ENCODE measurements at regions not wholly inside any gene's neighbourhood (a gene's known extent, or its start where the extent isn't known, plus 50 kb on each side); places are given as distances from the start of the nearest gene placed in this dataset.

GRCh38 chr18:67876871-67877270, 360.4 kb upstream of the DSEL start:
- no peaks in the 10 kb centered on the region for H3K9me3 ChIP-seq (ENCODE audit: low read length)
- H3K4me1 ChIP-seq (ENCODE audit: insufficient read depth, low read length, severe bottlenecking): no peaks in the 10 kb centered on the region
- H3K4me2 ChIP-seq (ENCODE audit: low read length): no peak overlapping the region
- H3K36me3 ChIP-seq (ENCODE audit: insufficient read depth, low read length): no peaks in the 10 kb centered on the region
- no peak overlapping the region for H3K9ac ChIP-seq (ENCODE audit: low read length)
- no peaks in the 10 kb centered on the region for H3K27me3 ChIP-seq (ENCODE audit: insufficient read depth, low read length)
- no peak for TF ChIP-seq CTCF (IDR thresholded peaks at IDR 0.05; ENCODE audit: low read length)
- no peak for TF ChIP-seq EZH2 (IDR thresholded peaks at IDR 0.05; ENCODE audit: borderline replicate concordance, low read length)
- no peaks in the 10 kb centered on the region for H3K79me2 ChIP-seq (ENCODE audit: insufficient read depth, low read length)
- no peak overlapping the region for H3K27ac ChIP-seq (ENCODE audit: low read depth, low read length, poor library complexity, severe bottlenecking)
- no peaks in the 10 kb centered on the region for H4K20me1 ChIP-seq (ENCODE audit: insufficient read depth, low read length)
- no peak overlapping the region for H3K4me3 ChIP-seq (ENCODE audit: low read depth, low read length, poor library complexity, severe bottlenecking)
- H3F3A ChIP-seq (ENCODE audit: insufficient read depth, low read length): no peaks in the 10 kb centered on the region
- H2AFZ ChIP-seq (ENCODE audit: low read length): no peak overlapping the region
- no peaks in the 10 kb centered on the region for H3K9me2 ChIP-seq (ENCODE audit: low read depth, low read length)

- H3K36me3 ChIP-seq (ENCODE audit: insufficient read depth, low read length): no peaks in the 10 kb centered on the region
- H3K9ac ChIP-seq (ENCODE audit: low read length): no peak overlapping the region
- H3K9me2 ChIP-seq (ENCODE audit: low read depth, low read length): no peaks in the 10 kb centered on the region
- H2AFZ ChIP-seq (ENCODE audit: low read length): no peak overlapping the region
- TF ChIP-seq EZH2 (IDR thresholded peaks at IDR 0.05; ENCODE audit: borderline replicate concordance, low read length) (no peak), CTCF (IDR thresholded peaks at IDR 0.05; ENCODE audit: low read length) (no peak)
- no peak overlapping the region for H3K27ac ChIP-seq (ENCODE audit: low read depth, low read length, poor library complexity, severe bottlenecking)
- H3K27me3 ChIP-seq (ENCODE audit: insufficient read depth, low read length): no peaks in the 10 kb centered on the region
- no peaks in the 10 kb centered on the region for H3K79me2 ChIP-seq (ENCODE audit: insufficient read depth, low read length)
- no peaks in the 10 kb centered on the region for H3K9me3 ChIP-seq (ENCODE audit: low read length)
- no peak overlapping the region for H3K4me2 ChIP-seq (ENCODE audit: low read length)
- H3K4me1 ChIP-seq (ENCODE audit: insufficient read depth, low read length, severe bottlenecking): no peaks in the 10 kb centered on the region
- no peaks in the 10 kb centered on the region for H4K20me1 ChIP-seq (ENCODE audit: insufficient read depth, low read length)
- H3F3A ChIP-seq (ENCODE audit: insufficient read depth, low read length): no peaks in the 10 kb centered on the region
- H3K4me3 ChIP-seq (ENCODE audit: low read depth, low read length, poor library complexity, severe bottlenecking): no peak overlapping the region
These were observed 359.4 kb upstream of the DSEL start for GRCh38 chr18:67875944-67876343.

GRCh38 chr18:67875060-67875459, 358.5 kb upstream of the DSEL start:
- Histone ChIP-seq H3K4me2 (ENCODE audit: low read length) (no peak overlapping the region), H3K27ac (ENCODE audit: low read depth, low read length, poor library complexity, severe bottlenecking) (no peak overlapping the region), H3K9me3 (ENCODE audit: low read length) (no peaks in the 10 kb centered on the region), H3K9me2 (ENCODE audit: low read depth, low read length) (no peaks in the 10 kb centered on the region), H2AFZ (ENCODE audit: low read length) (no peak overlapping the region), H3K27me3 (ENCODE audit: insufficient read depth, low read length) (no peaks in the 10 kb centered on the region), H3K36me3 (ENCODE audit: insufficient read depth, low read length) (no peaks in the 10 kb centered on the region), H3K79me2 (ENCODE audit: insufficient read depth, low read length) (no peaks in the 10 kb centered on the region), H3K9ac (ENCODE audit: low read length) (no peak overlapping the region), H3F3A (ENCODE audit: insufficient read depth, low read length) (no peaks in the 10 kb centered on the region), H3K4me3 (ENCODE audit: low read depth, low read length, poor library complexity, severe bottlenecking) (no peak overlapping the region), H4K20me1 (ENCODE audit: insufficient read depth, low read length) (no peaks in the 10 kb centered on the region), H3K4me1 (ENCODE audit: insufficient read depth, low read length, severe bottlenecking) (no peaks in the 10 kb centered on the region)
- no peak for TF ChIP-seq CTCF (IDR thresholded peaks at IDR 0.05; ENCODE audit: low read length)
- TF ChIP-seq EZH2 (IDR thresholded peaks at IDR 0.05; ENCODE audit: borderline replicate concordance, low read length): no peak

Measured in OCI-LY1 (cell line).